Stimulated activated effector memory CD8-positive, alpha-beta T cell treated with anti-CD3 and anti-CD28 coated beads, Interleukin-12 subunit alpha, Interleukin-12 subunit beta, amount 100 ng/mL, for 72 hours (primary cell): ENCODE measurements at regions not wholly inside any gene's neighbourhood (a gene's known extent, or its start where the extent isn't known, plus 50 kb on each side); places are given as distances from the start of the nearest gene placed in this dataset.

Experiments
- ATAC-seq: fragments of 150-1000 bp; cut with Tn5 transposase; 2 replicates; pipeline ENCODE4 v1.10.0; 2021
- DNase-seq, 2 donors: peaks; one replicate each; pipeline ENCODE4 v3.0.0; 2021 to 2022; ENCODE audit warnings: low spot score in 2 of 2
- H3K27ac Mint-ChIP-seq: one replicate; pipeline ENCODE4 v1.8.0; 2022; ENCODE audit warnings: mild to moderate bottlenecking, mixed read lengths
- H3K36me3 Mint-ChIP-seq: one replicate; pipeline ENCODE4 v1.8.0; 2022; ENCODE audit warnings: mild to moderate bottlenecking, mixed read lengths
- H3K4me1 Mint-ChIP-seq: one replicate; pipeline ENCODE4 v1.8.0; 2022; ENCODE audit warnings: mixed read lengths
- H3K4me3 Mint-ChIP-seq: one replicate; pipeline ENCODE4 v1.8.0; 2022; ENCODE audit warnings: mild to moderate bottlenecking, mixed read lengths
- H3K9me3 Mint-ChIP-seq: one replicate; pipeline ENCODE4 v1.8.0; 2022; ENCODE audit warnings: mixed read lengths

DNA sequence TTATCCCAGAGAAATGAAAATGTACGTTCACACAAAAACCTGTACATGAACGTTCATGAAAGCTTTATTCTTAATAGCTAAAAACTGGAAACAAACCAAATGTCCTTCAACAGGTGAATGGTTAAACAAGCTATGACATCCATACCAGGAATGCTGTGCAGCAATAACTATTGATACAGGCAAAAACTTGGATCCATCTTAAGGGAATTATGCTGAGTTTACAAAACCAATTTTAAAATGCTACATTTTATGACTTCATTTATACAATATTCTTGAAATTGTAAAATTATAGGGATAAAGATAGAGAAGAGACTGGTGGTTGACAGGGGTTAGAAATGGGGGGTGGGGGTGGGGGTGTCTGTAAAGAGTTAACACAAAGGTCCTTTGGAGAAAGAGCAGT lies 280.3 kb downstream of the TGFB2 start:
- Mint-ChIP-seq H3K27ac (no peak overlapping the region), H3K4me3 (no peak overlapping the region), H3K36me3 (no peaks in the 10 kb centered on the region), H3K4me1 (no peaks in the 10 kb centered on the region), H3K9me3 (peaks cover 2% of the 10 kb centered on the region)
- no peak for DNase-seq
- no peak for ATAC-seq

DNA sequence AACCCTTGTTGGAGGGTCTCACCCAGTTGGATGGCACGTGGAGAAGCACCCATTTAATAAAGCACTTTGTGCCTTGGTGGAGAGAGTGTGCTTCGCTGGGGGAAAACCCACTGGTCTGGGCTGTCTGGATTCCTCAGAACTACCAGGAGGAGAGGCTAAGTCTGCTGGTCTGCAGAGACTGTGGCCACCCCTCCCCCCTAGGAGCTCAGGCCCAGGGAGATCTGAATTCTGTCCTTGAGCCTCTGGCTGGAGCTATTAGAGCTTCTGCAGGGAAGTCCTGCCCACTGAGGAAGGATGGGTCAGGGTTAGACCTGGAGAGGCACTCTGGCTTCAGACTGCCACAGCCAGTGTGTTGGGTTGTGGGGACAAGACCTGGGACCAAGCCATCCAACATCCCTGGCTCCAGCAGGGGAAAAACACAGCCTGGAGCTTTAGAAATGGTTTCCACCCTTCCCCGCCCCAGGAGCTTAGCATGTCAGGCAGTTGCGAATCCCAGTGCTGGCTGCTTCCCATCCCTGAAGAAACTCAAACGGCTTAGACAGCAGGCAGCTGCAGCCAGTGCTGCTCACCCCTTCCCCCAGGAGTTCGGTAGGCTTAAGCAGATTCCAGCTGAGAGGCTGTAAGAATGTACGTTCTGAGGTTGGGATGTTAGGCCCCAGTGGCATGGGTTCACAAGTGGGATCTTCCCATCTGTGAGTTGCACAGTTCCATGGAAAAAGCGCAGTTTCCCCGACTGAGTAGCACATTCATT lies 288.3 kb downstream of the TGFB2 start:
- no peak overlapping the region for H3K27ac Mint-ChIP-seq
- peaks cover 13% of the 10 kb centered on the region for H3K9me3 Mint-ChIP-seq
- no peaks in the 10 kb centered on the region for H3K4me1 Mint-ChIP-seq
- DNase-seq (no peak), ATAC-seq (no peak)
- H3K4me3 Mint-ChIP-seq = no peak overlapping the region
- no peaks in the 10 kb centered on the region for H3K36me3 Mint-ChIP-seq

DNA sequence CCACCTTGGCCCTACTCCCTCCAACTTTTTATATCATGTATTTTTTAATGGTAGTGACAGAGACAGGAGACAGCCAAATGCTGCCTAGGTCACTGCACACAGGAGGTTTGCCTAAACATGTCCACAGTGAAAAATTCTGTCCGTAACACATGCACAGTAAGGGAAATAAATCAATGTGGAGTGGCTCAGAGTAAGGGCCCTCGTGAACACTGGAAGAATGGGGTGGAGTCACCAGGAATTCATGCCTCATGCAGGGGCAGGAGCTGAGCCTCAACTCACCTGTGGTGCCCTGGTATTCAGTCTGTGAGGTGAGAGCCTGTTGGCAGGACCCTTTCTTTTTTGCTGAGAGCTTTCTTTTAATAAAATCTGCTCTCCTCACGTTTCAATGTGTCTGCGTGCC lies 289.1 kb downstream of the TGFB2 start:
- no peaks in the 10 kb centered on the region for H3K4me1 Mint-ChIP-seq
- H3K4me3 Mint-ChIP-seq = no peak overlapping the region
- H3K36me3 Mint-ChIP-seq = no peaks in the 10 kb centered on the region
- H3K27ac Mint-ChIP-seq = no peak overlapping the region
- ATAC-seq = no peak
- H3K9me3 Mint-ChIP-seq = peaks cover 13% of the 10 kb centered on the region
- no peak for DNase-seq

DNA sequence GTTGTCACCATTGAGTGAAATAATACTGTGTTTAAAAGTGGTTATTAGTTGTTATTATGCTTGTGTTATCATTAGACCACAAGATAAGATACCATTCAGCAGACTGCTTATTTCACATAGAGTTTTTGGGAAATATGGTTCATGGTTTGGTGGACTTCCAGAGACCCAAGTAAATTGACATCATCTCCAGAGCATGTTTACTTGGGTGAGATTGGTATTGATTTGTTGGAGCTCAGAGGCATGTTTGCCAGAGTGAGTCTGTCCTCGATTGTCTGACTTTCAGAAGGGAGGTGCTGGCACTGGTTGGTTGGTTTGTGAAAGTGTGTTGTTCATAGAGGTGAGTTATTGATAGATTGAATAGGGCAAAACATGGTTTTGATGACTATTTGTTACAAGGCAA lies 291.4 kb downstream of the TGFB2 start:
- H3K4me1 Mint-ChIP-seq = no peaks in the 10 kb centered on the region

DNA sequence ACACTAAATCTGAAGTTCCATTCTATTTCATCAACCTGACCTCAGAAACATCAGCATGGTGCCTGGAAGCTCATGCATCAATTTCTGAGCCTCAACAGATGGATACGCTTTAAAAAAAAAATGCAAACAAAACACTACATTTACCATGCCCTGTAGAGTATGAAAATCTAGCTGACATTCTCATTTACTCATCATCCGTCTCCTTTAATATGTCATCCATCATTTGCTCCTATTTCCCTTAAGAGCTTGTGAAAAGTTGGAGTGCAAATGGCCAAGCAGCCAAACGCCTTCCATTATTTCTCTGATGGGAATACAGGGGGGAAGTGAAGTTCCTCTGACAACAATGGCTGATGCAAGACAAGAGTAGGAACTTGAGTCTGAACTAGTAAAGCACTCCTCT lies 295.0 kb downstream of the TGFB2 start:
- Mint-ChIP-seq H3K4me1 (no peaks in the 10 kb centered on the region), H3K36me3 (no peaks in the 10 kb centered on the region), H3K4me3 (no peak overlapping the region), H3K27ac (no peak overlapping the region), H3K9me3 (no peaks in the 10 kb centered on the region)
- DNase-seq (no peak), ATAC-seq (no peak)

More for the DNA sequence above, 291.4 kb downstream of the TGFB2 start:
- H3K27ac Mint-ChIP-seq = no peak overlapping the region
- no peak overlapping the region for H3K4me3 Mint-ChIP-seq
- no peaks in the 10 kb centered on the region for H3K36me3 Mint-ChIP-seq
- H3K9me3 Mint-ChIP-seq = peaks cover 7% of the 10 kb centered on the region
- DNase-seq (no peak), ATAC-seq (no peak)

DNA sequence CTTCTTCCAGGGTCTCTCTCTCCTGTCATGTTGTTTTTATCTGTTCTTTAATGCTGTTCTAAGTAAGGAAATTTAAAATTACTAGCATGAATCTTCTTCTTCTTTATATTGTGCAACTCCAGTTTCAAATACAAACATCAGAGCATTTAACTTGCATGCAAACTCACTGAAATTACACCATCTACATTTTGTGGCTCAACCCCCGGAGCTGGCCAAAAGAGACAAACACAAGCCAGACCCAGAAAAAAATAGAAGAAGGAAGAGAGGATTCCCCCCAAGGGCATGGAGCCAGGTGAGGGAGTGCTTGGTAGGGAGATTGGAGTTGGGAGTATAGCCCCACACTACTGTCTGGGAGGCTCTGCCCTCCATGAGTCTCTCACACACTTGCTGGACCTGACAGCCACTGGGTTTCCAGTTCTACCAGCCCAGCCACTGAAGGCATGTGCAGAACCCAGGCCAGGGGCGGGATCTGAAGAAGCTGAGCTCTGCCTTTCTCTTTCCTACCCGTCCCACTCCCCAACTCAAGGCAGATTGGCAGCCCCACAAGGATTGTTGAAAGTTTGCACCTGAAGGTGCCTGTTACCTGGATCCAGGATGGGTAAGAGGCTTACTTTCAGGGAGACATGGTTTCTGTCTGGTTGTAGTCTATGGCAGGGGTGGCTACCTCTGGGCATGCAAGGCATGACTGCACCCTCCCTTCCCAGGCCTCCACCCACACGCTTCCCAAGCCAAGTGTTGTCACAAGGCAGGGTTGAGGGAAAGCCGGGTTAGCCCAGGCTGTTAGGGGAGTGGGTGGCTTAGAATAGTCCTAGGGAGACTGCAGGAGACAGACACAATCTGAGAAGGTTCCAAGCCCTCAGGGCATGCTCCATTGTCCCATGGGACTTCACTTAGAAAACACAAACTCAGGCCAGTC lies 297.2 kb downstream of the TGFB2 start:
- H3K36me3 Mint-ChIP-seq = no peaks in the 10 kb centered on the region
- ATAC-seq (peak; percentile 37), DNase-seq (no peak)
- no peak overlapping the region for H3K4me3 Mint-ChIP-seq
- H3K9me3 Mint-ChIP-seq = peaks cover 3% of the 10 kb centered on the region
- no peak overlapping the region for H3K27ac Mint-ChIP-seq
- no peaks in the 10 kb centered on the region for H3K4me1 Mint-ChIP-seq

DNA sequence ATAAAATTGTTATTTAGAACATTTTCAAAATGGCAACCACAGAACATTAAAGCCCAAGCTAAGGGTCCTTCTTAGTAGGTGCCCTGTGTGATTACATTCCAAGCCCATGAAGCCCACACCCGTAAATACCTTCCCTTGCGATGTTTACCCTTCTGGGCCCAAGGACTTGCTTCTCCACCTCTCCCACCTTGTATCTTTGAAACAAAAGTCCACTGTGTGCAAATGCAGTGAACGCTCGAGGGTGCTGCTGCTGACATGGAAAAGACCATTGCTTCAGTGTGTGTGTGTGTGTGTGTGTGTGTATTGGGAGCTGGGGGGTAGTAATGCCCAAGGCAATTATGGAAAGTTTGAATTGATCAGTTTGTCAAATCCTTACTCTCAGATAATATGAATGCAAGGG lies 298.1 kb downstream of the TGFB2 start:
- Mint-ChIP-seq H3K4me3 (no peak overlapping the region), H3K4me1 (no peaks in the 10 kb centered on the region), H3K36me3 (no peaks in the 10 kb centered on the region), H3K9me3 (peaks cover 3% of the 10 kb centered on the region), H3K27ac (no peak overlapping the region)
- ATAC-seq (no peak), DNase-seq (no peak)

DNA sequence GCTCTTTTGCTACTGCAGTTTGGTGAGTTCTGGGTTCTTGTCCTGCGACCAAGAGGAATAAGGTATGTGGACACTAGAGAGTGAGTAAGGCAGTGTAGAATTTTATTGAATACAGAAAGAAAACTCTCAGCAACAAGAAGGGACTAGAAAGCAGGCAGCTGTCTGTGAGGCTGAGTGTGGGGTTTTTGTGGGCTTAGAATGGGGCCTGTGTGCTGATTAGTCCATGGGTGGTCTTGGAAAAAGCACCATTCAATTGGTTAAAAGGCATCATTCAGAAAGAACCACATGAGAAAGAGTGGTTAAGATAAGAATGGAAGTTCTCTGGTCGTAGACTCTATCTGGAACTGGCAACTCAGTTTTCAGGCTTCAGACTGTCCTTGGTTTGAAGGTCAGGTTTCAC lies 298.8 kb downstream of the TGFB2 start:
- DNase-seq = no peak
- H3K4me3 Mint-ChIP-seq = no peak overlapping the region
- no peak for ATAC-seq
- no peaks in the 10 kb centered on the region for H3K4me1 Mint-ChIP-seq
- no peaks in the 10 kb centered on the region for H3K36me3 Mint-ChIP-seq
- peaks cover 3% of the 10 kb centered on the region for H3K9me3 Mint-ChIP-seq
- no peak overlapping the region for H3K27ac Mint-ChIP-seq

DNA sequence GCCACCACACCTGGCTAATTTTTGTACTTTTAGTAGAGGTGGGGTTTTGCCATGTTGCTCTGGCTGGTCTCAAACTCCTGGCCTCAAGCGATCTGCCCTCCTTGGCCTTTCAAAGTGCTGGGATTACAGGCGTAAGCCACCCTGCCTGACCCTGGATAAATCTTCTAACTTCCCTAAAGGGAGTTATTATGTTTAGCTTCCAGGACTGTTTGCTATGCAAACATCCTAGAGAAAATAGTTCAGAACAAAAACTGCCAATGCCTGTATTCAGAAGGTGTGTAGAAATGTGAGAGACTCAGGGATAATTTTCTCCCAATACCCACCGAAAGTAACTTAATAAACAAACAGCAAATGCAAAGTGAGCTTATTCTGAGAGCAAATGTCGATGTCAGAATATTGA lies 301.2 kb downstream of the TGFB2 start:
- Mint-ChIP-seq H3K4me3 (no peak overlapping the region), H3K27ac (no peak overlapping the region), H3K4me1 (no peaks in the 10 kb centered on the region), H3K36me3 (no peaks in the 10 kb centered on the region), H3K9me3 (peaks cover 5% of the 10 kb centered on the region)
- DNase-seq = no peak
- ATAC-seq = no peak

DNA sequence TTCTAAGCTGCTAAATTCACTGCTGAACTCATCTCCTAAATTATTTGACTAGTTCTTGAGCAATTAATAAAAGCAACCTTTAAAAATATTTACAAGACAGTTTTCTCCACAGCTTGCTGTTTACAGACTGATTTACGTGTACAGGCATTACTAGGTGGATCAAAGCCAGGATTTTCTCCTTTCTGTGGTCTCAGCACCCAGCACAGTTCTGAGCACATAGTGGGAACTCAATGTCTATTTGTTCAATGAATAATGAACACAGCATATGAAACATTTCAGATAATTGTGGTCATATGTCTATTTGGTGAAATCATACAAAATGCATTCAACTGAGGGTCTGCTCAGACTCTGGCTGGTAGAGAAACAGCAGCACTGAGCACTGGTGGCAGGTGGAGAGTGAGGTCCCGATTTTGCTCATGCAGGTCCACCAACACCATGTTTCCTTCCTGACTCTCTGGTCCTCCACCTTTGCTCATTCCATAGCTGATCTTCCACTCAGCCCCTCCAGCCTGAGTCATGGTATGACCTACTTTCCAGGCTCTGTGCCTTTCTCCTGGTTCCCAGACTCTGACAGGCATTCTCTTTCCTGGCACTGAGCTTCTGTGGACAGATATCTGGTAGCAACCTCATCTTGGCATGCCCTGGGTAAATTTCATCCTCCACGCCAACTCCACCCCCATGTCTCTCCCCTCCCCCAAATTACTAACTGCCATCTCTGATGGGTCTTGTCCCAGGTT lies 311.3 kb downstream of the TGFB2 start:
- no peaks in the 10 kb centered on the region for H3K4me1 Mint-ChIP-seq
- no peaks in the 10 kb centered on the region for H3K36me3 Mint-ChIP-seq
- peaks cover 7% of the 10 kb centered on the region for H3K9me3 Mint-ChIP-seq
- no peak overlapping the region for H3K27ac Mint-ChIP-seq
- no peak for DNase-seq
- no peak overlapping the region for H3K4me3 Mint-ChIP-seq
- no peak for ATAC-seq

DNA sequence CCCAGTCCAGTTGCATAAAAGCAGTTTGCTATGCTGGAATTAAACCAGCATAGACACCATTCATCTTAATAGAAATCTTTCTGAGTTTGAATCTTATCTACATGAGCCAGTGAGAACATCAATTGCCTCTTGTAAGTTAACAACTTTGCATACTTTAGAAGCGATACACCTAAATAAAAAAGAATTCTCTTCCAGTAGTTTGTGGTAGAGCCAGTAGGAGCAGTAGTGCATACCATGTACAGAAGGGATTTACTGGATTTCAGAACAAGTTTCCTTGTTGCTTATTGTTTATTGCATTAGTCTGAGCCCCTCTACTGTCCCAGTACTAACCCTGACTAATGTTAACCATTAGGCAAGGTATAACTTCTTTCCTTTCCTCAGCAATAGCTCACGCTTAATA lies 313.1 kb downstream of the TGFB2 start:
- DNase-seq (no peak), ATAC-seq (no peak)
- H3K4me3 Mint-ChIP-seq = no peak overlapping the region
- no peak overlapping the region for H3K27ac Mint-ChIP-seq
- H3K9me3 Mint-ChIP-seq = peaks cover 3% of the 10 kb centered on the region
- no peaks in the 10 kb centered on the region for H3K4me1 Mint-ChIP-seq
- no peaks in the 10 kb centered on the region for H3K36me3 Mint-ChIP-seq

DNA sequence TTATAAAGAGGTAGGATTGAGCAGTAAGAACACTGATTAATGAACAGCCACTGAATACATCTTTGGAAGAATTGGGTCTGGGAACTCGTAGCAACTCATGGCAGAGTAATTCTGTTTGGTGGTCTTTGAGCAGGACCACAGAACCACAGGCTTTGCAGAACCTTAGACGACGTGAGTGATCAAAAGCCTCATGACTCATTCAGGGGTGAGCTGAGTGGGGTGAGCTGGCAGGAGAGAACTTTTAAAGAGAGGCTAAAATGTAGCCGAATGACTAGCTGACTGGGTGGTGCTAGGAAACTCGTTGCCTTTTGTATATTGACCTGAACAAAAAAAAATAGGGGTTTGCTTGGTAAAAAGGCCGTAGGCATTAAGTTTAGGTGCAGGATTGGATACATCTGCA lies 313.8 kb downstream of the TGFB2 start:
- no peak for ATAC-seq
- H3K36me3 Mint-ChIP-seq = no peaks in the 10 kb centered on the region
- peaks cover 3% of the 10 kb centered on the region for H3K9me3 Mint-ChIP-seq

DNA sequence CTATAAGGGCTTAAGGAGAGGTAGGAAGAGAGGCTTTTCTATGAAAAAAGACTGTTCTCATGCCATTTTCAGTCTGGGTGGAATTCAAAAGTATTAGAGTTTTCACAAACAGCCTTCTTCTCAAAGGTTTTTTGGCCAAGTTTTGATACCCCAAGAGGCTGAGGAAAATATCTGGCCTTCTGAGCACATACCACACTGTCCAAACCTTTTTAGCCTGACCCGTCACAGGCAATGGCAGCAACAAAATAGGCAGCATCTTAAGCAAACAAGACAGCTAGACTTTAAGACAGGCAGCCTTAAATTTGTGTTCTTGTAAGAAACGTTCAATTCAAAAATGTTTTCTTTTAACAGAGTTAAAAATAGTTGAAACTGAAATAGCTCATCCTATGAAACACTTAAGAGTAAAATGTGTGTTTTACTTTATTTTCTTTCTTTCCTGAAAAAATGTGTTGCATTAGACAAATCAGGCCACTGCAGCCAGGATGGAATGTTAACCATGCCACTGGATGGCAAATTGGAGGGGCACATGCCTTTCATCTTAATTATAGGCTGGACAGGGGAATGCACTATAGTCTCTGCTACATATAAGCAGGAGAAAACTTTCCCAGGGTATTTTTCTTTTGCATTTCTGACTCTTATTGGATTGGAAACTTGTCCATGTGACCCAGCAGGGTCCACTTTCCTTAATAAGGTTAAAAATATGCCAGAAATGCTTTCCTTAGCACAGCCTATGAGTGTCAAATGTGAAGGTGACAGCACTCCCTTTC lies 315.0 kb downstream of the TGFB2 start:
- H3K4me3 Mint-ChIP-seq = no peak overlapping the region
- H3K9me3 Mint-ChIP-seq = no peaks in the 10 kb centered on the region
- no peaks in the 10 kb centered on the region for H3K36me3 Mint-ChIP-seq
- H3K27ac Mint-ChIP-seq = no peak overlapping the region
- H3K4me1 Mint-ChIP-seq = no peaks in the 10 kb centered on the region
- DNase-seq = no peak
- ATAC-seq = no peak

More for the DNA sequence above, 313.8 kb downstream of the TGFB2 start:
- no peaks in the 10 kb centered on the region for H3K4me1 Mint-ChIP-seq
- no peak overlapping the region for H3K27ac Mint-ChIP-seq
- no peak for DNase-seq
- H3K4me3 Mint-ChIP-seq = no peak overlapping the region

DNA sequence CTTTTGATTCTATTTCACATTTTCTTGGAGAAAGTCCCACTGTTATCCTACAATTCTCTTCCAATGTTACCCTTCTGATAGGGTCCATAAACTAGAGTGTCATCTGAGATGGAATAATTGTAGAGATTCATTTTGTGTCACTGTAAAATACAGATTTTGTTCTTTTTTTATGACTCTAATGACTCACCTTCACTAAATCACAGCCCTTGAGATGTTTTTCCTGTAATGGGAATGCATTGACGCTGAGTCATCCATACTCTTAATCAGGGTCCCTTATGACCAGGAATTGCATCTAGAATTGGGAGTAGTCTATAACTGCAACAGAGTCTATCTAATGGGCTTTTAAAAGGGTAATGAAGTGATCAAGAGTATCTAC lies 315.5 kb downstream of the TGFB2 start:
- no peak overlapping the region for H3K27ac Mint-ChIP-seq
- no peak for DNase-seq
- peaks cover 2% of the 10 kb centered on the region for H3K9me3 Mint-ChIP-seq
- H3K4me3 Mint-ChIP-seq = no peak overlapping the region
- no peaks in the 10 kb centered on the region for H3K36me3 Mint-ChIP-seq
- ATAC-seq = no peak
- H3K4me1 Mint-ChIP-seq = no peaks in the 10 kb centered on the region

DNA sequence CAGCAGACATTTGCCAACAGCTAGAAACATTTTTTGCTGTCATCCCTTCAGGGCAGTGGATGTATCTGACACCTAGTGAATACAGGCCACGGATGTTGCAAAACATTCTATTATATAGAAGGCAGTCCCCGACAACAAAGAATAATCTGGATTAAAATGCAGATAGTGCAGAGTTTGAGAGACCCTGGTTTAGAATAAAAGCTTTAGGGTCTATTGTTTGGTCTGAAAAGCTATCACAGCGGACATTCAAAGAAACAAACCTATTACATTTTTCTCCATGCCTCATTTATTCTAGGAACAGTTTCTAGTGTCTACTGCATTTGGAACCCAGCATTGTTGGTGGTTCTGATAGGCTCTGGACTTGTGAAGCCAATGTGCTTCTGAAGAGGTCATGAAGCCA lies 316.3 kb downstream of the TGFB2 start:
- no peaks in the 10 kb centered on the region for H3K4me1 Mint-ChIP-seq
- peaks cover 3% of the 10 kb centered on the region for H3K9me3 Mint-ChIP-seq
- H3K4me3 Mint-ChIP-seq = no peak overlapping the region
- DNase-seq (no peak), ATAC-seq (no peak)
- H3K27ac Mint-ChIP-seq = no peak overlapping the region
- H3K36me3 Mint-ChIP-seq = no peaks in the 10 kb centered on the region
